ENCODE measurements at regions not wholly inside any gene's neighbourhood (a gene's known extent, or its start where the extent isn't known, plus 50 kb on each side); places are given as distances from the start of the nearest gene placed in this dataset.

- TF ChIP-seq, protein P1, sequence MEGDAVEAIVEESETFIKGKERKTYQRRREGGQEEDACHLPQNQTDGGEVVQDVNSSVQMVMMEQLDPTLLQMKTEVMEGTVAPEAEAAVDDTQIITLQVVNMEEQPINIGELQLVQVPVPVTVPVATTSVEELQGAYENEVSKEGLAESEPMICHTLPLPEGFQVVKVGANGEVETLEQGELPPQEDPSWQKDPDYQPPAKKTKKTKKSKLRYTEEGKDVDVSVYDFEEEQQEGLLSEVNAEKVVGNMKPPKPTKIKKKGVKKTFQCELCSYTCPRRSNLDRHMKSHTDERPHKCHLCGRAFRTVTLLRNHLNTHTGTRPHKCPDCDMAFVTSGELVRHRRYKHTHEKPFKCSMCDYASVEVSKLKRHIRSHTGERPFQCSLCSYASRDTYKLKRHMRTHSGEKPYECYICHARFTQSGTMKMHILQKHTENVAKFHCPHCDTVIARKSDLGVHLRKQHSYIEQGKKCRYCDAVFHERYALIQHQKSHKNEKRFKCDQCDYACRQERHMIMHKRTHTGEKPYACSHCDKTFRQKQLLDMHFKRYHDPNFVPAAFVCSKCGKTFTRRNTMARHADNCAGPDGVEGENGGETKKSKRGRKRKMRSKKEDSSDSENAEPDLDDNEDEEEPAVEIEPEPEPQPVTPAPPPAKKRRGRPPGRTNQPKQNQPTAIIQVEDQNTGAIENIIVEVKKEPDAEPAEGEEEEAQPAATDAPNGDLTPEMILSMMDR (conservative IDR thresholded peaks at IDR 0.05; ENCODE audit: low read depth, low read length), result no peak
- no peak overlapping the region for H3K4me3 ChIP-seq (ENCODE audit: low read length)
- no peak for DNase-seq (ENCODE audit: low read depth)
Measured at GRCh38 chr11:91820709-91821108, 403.9 kb upstream of the FAT3 start.

DNA sequence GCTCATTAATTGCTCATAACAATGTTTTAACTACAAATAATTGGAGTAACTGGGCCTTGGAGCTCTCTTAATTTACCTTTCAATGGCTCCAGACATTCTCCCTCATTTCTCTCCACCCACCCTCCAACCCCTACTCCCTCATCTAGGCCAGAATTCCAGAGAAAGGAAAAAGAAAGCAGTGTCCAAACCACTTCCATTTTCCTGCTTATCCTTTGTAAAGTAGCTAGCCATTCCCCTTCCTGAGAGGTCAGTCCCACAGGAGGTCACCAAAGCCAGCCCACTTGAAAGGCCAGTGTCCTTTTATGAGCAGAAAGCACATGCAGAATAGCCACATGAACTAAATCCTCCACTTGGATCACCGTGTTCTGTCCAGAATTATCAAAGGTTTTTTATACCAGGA lies 404.8 kb upstream of the FAT3 start:
- TF ChIP-seq, protein P1 (conservative IDR thresholded peaks at IDR 0.05; ENCODE audit: low read depth, low read length), result no peak
- H3K4me3 ChIP-seq (ENCODE audit: low read length), result no peak overlapping the region
- DNase-seq (ENCODE audit: low read depth), result no peak

DNA sequence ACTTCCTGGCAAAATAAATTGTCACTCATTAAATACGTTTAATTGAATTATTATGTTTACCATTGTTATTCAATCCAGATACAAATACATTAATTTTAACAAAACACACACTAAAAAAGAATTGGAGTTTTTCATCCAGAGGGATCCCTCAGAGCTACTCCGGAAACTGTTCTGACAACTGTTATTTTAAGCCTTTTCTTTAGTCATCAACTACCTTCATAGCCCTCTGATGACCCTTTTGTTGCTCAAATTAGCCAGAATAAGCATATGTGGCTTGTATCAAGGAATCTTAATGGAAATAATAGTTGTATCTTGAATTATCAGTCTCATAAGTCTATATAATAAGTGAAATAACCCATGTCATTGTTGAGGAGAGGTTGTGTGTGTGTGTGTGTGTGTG lies 405.4 kb upstream of the FAT3 start:
- TF ChIP-seq, protein P1 (conservative IDR thresholded peaks at IDR 0.05; ENCODE audit: low read depth, low read length), result no peak
- no peak for DNase-seq (ENCODE audit: low read depth)
- H3K4me3 ChIP-seq (ENCODE audit: low read length), result no peak overlapping the region

- no peak for DNase-seq (ENCODE audit: low read depth)
- TF ChIP-seq, protein P1 (conservative IDR thresholded peaks at IDR 0.05; ENCODE audit: low read depth, low read length), result no peak
- no peak overlapping the region for H3K4me3 ChIP-seq (ENCODE audit: low read length)
Measured at GRCh38 chr11:91817996-91818395, 406.6 kb upstream of the FAT3 start.

DNA sequence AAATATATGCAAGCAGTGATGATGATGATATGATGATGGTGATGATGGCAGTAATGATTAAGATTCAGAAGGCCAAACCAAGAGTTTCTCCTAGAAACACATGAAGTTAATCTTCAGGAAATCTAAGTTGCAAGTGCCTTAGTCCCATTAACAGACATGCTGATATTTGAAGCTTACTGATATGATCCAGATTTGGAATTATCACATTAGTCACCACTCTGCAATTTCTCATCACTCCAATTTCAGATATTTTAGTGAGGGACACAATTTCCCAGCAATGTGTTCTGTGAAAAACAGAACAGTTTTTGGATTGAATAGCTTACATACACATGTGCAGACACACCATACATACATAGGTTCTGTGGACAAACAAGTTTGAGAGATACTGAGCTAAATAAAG lies 411.4 kb upstream of the FAT3 start:
- TF ChIP-seq, protein P1 (conservative IDR thresholded peaks at IDR 0.05; ENCODE audit: low read depth, low read length), result no peak
- H3K4me3 ChIP-seq (ENCODE audit: low read length), result no peak overlapping the region
- no peak for DNase-seq (ENCODE audit: low read depth)

GRCh38 chr11:91810871-91811270 lies 413.7 kb upstream of the FAT3 start:
- no peak for DNase-seq (ENCODE audit: low read depth)
- TF ChIP-seq, protein P1 (conservative IDR thresholded peaks at IDR 0.05; ENCODE audit: low read depth, low read length), result no peak
- no peak overlapping the region for H3K4me3 ChIP-seq (ENCODE audit: low read length)

GRCh38 chr11:91805293-91805692 lies 419.3 kb upstream of the FAT3 start:
- no peak for DNase-seq (ENCODE audit: low read depth)
- TF ChIP-seq, protein P1 (conservative IDR thresholded peaks at IDR 0.05; ENCODE audit: low read depth, low read length), result no peak
- H3K4me3 ChIP-seq (ENCODE audit: low read length), result no peak overlapping the region

All from retinal pigment epithelial cell (primary cell).